Skeletal muscle cell (primary cell): ENCODE measurements at regions not wholly inside any gene's neighbourhood (a gene's known extent, or its start where the extent isn't known, plus 50 kb on each side); places are given as distances from the start of the nearest gene placed in this dataset.
"Not testable (repeated sequence)": the region's sequence is repeated elsewhere in the genome, so short reads cannot be mapped to it uniquely, and the experiment has no call there.

Source experiments
- DNase-seq: peaks from one replicate; pipeline ENCODE4 v3.0.0-alpha.2; 2010; ENCODE audit warnings: low read depth
- H3K4me3 ChIP-seq: 2 replicates; pipeline ENCODE4 v1.5.1; 2011; ENCODE audit warnings: low read depth, mild to moderate bottlenecking, control low read depth, low read length, moderate library complexity

- not testable (repeated sequence) for H3K4me3 ChIP-seq, DNase-seq
Observed at GRCh38 chr6:86672125-86672524, 265.2 kb upstream of the HTR1E start.

- DNase-seq: no peak
- no peak overlapping the region for H3K4me3 ChIP-seq
Observed at GRCh38 chr6:86657192-86657591, 280.1 kb upstream of the HTR1E start.

- DNase-seq: no peak
- H3K4me3 ChIP-seq: no peak overlapping the region
Observed at GRCh38 chr6:86629123-86629522, 308.2 kb upstream of the HTR1E start.

GRCh38 chr6:86619428-86619827 is 317.9 kb upstream of the HTR1E start:
- no peak for DNase-seq
- H3K4me3 ChIP-seq: no peak overlapping the region

- DNase-seq: no peak
- H3K4me3 ChIP-seq: no peak overlapping the region
Observed at GRCh38 chr6:86615299-86615698, 322.0 kb upstream of the HTR1E start.

GRCh38 chr6:86609549-86610388 is 327.6 kb upstream of the HTR1E start:
- DNase-seq: no peak
- H3K4me3 ChIP-seq: no peak overlapping the region

- not testable (repeated sequence) for H3K4me3 ChIP-seq, DNase-seq
Observed at GRCh38 chr6:86603364-86603763, 334.0 kb upstream of the HTR1E start.

- H3K4me3 ChIP-seq, DNase-seq: not testable (repeated sequence)
Observed at GRCh38 chr6:86602093-86602492, 335.2 kb upstream of the HTR1E start.

GRCh38 chr6:86598969-86599368 is 338.4 kb upstream of the HTR1E start:
- DNase-seq, H3K4me3 ChIP-seq: not testable (repeated sequence)

- DNase-seq: no peak
- H3K4me3 ChIP-seq: no peak overlapping the region
Observed at GRCh38 chr6:86595641-86596040, 341.7 kb upstream of the HTR1E start.

- no peak for DNase-seq
- no peak overlapping the region for H3K4me3 ChIP-seq
Observed at GRCh38 chr6:86586195-86586594, 351.1 kb upstream of the HTR1E start.

- no peak for DNase-seq
Observed at GRCh38 chr6:86581833-86582232, 355.5 kb upstream of the HTR1E start.

GRCh38 chr6:86563197-86563596 is 374.1 kb upstream of the HTR1E start:
- DNase-seq: no peak
- no peak overlapping the region for H3K4me3 ChIP-seq

More at GRCh38 chr6:86581833-86582232, 355.5 kb upstream of the HTR1E start:
- H3K4me3 ChIP-seq: no peak overlapping the region

GRCh38 chr6:86558318-86558717 is 379.0 kb upstream of the HTR1E start:
- DNase-seq: no peak
- H3K4me3 ChIP-seq: no peak overlapping the region

- H3K4me3 ChIP-seq: no peak overlapping the region
- no peak for DNase-seq
Observed at GRCh38 chr6:86537292-86537861, 400.0 kb upstream of the HTR1E start.

- no peak overlapping the region for H3K4me3 ChIP-seq
- DNase-seq: no peak
Observed at GRCh38 chr6:86536121-86536520, 401.2 kb upstream of the HTR1E start.

- DNase-seq: no peak
- H3K4me3 ChIP-seq: no peak overlapping the region
Observed at GRCh38 chr6:86535100-86535499, 402.2 kb upstream of the HTR1E start.

- H3K4me3 ChIP-seq: no peak overlapping the region
- no peak for DNase-seq
Observed at GRCh38 chr6:86529635-86530034, 407.7 kb upstream of the HTR1E start.

- no peak for DNase-seq
Observed at GRCh38 chr6:86526238-86526637, 411.1 kb upstream of the HTR1E start.

GRCh38 chr6:86516087-86516486 is 421.2 kb upstream of the HTR1E start:
- DNase-seq: no peak

More at GRCh38 chr6:86526238-86526637, 411.1 kb upstream of the HTR1E start:
- H3K4me3 ChIP-seq: no peak overlapping the region

GRCh38 chr6:86511962-86512361 is 425.4 kb upstream of the HTR1E start:
- H3K4me3 ChIP-seq: no peak overlapping the region
- no peak for DNase-seq

More at GRCh38 chr6:86516087-86516486, 421.2 kb upstream of the HTR1E start:
- no peak overlapping the region for H3K4me3 ChIP-seq
